HG03139 (cell line): ENCODE measurements at regions not wholly inside any gene's neighbourhood (a gene's known extent, or its start where the extent isn't known, plus 50 kb on each side); places are given as distances from the start of the nearest gene placed in this dataset.
"Not testable (repeated sequence)": the region's sequence is repeated elsewhere in the genome, so short reads cannot be mapped to it uniquely, and the experiment has no call there.

Source experiments
- ATAC-seq: cut with Tn5 transposase; IDR thresholded peaks from one replicate; pipeline ENCODE4 v1.9.1; 2021; ENCODE audit not compliant: unreplicated experiment

DNA sequence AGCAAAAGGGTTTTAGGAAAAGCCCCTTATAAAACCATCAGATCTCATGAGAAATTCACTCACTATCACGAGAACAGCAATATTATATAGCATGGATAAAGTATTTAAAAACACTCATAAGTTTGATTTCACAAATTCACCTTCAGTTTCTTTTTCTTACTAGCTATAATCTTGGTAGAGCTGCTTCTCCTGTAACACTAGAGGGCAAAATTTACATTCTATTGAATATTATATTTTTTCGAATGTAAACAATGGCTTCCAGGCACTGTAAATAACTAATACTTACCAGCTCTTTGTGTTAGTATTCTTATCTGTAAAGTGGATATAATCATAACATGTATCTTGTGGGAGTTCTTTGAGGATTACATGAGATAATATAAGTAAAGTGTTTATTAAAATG lies 259.6 kb downstream of the CCER1 start:
- ATAC-seq: no peak

DNA sequence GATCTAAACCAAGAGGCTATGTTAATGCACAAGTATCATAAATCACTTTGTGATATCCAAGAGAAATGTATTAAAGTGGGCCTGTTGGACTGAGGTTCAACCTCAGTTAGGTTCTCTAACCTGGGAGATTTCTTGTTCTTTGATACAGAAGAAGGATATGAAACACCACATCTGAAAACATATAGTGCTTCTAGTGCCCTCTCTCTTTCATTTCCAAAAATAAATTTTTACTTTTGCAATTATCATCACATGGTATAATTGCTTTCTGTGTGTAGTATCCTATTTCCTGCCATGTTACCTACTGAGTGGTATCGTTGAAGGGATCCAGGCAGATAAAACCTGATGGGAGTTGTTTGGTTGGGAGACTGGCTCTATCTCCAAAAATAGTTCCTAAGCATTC lies 264.9 kb downstream of the CCER1 start:
- ATAC-seq: no peak

DNA sequence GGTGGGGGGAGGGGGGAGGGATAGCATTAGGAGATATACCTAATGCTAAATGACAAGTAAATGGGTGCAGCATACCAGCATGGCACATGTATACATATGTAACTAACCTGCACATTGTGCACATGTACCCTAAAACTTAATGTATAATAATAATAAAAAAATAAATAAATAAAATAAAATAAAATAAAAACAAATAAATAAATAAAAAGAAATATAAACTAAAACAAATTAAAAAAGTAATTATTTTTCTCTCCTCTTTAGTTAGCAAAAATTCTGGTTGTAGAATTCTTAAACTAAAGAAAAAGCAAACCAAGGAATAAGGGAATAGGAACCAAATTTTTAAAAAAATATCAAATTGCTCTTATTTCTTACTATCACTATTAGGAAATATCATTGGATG lies 267.3 kb downstream of the CCER1 start:
- not testable (repeated sequence) for ATAC-seq

DNA sequence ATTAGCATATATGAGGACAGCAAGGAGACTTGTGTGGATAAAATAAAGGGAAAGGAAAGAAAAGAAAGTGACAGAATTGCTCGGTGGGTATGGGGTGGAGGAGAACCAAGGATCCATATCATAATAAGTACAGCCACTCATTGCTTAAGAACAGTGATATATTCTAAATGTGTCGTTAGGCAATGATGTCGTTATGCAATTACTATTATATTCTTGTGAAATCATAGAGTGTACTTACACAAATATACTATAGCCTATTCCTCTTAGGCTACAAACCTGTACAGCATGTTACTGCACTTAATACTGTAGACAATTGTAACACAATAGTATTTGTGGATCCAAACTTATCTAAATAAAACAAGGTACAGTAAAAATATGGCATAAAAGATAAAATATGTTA lies 271.1 kb downstream of the CCER1 start:
- no peak for ATAC-seq

DNA sequence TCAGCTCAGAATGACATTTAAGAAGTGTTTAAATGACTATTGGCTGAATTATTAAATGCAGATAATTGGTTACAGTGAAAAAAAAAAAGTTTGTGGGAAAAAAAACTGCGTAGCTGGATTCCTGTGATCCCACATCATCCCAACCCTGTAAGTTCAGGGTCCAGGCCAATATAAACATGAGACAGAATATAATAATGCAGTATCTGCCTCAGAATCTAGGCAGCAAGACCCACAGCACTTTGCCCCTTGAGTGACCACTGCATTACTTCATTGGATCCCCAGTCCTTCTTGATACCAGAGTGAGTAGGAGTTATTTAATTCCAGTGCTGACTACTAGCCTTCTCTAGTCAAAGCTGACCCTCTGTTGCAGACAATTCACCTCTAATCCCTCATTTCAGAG lies 272.6 kb downstream of the CCER1 start:
- ATAC-seq: no peak

DNA sequence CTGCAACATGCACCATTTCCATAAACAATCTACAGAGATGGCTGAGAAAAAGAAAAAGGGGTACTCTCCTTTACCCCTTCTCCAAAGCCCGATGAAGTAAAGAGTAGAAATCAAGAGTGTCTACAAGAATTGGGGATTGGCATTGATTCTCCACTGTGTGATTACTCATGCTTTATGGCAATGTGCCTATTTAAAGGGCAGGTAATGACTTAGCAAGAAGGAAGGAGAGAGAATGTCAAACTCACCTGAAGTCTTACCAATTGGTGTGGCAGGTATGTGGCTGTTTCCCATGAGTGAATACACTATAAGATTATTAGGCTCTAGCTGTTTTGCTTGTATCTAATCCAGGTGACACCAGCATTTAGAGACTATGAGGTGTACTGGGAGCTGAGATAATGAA lies 275.3 kb downstream of the CCER1 start:
- ATAC-seq: no peak

DNA sequence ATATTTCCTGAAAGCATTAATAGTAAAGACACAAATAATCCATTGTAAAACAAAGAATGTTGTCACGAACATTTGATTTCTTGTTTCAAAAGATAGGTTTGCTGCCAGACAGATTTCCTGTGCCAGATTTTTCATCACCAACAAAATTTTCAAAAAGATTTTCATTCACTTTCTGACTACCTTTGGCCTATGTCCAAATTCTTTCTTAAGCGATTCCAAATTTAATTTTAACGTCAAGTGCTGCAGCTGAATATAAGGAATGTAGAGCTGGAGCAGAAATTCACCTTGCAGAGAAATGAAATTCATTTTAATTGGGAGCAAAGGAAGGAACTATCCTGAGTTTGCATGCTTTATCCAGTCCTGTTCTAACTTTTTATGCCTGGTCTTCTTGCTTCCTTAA lies 277.4 kb downstream of the CCER1 start:
- no peak for ATAC-seq

DNA sequence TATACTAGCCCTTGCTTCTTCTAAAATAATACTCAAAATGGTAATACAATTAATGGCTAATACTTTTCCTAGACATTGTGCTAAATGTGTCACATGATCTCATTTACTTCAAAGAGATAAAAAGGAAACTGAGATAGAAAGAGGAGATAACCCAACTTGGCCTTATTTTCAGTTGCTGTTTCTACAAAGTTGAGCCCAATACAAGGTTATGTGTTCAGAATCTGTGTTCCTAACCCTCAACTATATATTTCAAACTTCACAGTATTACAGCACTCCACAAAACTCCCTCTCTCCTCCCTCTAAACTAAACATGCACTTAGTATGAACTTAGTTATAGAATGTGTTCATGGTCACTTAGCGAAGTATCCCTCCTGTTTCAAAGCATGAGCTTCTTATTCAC lies 277.9 kb downstream of the CCER1 start:
- no peak for ATAC-seq

DNA sequence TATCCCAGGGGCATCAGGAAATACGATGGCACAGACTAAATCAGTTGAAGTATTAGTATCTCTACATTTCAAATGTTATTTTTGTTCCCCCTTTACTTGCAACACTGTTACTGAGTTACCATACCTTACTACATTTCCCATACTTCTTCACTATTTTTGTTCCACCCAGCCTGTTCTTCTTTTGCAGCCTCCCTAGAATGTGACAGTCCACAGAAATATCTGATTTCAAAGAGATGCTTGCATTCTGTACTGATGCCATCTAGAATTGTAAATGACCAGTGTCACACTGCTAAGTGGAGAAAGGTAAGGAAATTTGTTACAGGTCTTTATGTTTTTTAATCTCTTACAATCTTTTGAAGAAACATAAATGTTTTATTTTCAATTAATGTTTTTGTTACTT lies 279.9 kb downstream of the CCER1 start:
- ATAC-seq: no peak

DNA sequence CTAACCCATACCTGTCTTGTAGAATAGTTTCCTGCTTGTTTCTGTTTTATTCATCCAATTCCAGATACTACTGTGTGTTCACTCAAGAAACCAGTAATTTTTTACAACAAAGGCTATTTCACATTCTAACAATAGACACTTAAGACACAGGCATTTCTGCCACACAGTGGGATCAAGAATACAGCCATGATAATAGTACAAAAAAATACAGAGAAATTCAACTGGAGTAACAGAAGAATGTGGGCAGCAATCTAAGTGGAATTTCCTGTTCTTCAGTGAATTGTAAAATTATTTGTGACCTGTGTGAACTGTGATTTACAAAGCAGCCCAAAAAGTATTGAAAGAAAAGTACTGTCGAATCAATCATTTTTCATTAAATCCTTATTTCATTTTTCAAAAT lies 282.9 kb downstream of the CCER1 start:
- no peak for ATAC-seq

DNA sequence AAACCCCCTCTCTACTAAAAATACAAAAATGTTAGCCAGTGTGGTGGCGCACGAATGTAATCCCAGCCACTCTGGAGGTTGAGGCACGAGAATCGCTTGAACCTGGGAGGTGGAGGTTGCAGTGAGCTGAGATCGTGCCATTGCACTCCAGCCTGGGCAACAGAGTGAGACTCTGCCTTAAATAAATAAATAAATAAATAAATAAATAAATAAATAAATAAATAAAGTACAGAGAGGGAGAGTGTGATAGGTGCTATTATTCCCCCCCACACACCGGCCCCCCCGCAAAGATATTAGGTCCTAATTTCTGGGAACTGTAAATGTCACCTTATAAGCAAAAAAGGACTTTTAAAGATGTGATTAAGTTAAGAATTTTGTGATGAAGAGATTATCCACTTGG lies 291.0 kb downstream of the CCER1 start:
- ATAC-seq: not testable (repeated sequence)

DNA sequence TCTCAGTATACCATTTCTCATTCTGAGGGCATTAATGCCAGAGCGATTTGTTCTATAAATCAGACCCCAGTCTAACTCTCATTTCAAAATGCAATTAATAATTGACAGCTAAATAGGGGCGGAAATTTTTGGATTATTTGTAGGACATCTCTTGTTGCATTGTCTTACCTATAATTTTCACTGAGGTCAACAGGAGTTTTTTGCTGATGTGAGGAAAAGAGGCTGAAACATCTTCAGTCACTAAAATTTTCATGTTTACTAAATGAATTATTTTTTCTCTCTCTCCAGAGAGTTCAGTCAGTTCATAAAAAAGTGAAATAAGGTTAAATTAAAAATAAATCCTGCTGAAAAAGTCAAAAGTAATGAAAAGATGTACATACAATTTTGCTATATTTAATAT lies 295.9 kb downstream of the CCER1 start:
- ATAC-seq: no peak

DNA sequence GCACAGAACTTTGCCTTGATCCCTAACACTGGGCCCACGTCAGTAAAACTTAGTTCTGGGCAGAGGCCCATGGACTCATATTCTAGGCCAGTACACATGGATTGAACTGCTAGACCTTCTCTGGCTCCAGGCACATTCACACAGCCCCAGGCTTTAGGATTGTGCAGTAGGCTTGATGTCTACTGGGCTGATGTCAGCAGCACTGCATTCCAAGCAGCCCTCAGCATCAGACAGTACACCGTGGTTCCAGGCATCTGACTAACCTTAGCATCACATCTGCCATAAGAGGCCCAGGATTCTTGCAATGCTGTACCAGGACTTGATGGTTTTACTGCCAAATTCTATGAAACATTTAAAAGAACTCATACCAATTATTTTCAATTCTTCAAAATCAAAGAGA lies 301.9 kb downstream of the CCER1 start:
- ATAC-seq: no peak

DNA sequence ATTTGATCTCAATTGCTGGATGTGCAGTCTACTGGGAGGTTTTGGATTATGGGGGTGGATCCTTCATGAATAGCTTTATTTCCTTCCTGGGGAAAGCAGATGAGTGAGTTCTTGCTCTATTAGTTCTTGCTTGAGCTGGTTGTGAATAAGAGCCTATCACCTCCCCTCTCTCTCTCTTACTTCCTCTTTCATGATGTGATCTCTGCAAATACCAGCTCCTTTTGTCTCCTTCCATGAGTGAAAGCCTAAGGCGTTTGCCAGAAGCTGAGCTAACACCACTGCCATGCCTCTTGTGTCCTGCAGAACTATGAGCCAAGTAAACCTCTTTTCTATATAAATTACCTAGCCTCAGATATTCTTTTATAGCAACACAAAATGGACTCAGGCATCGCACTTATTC lies 302.7 kb downstream of the CCER1 start:
- ATAC-seq: no peak

DNA sequence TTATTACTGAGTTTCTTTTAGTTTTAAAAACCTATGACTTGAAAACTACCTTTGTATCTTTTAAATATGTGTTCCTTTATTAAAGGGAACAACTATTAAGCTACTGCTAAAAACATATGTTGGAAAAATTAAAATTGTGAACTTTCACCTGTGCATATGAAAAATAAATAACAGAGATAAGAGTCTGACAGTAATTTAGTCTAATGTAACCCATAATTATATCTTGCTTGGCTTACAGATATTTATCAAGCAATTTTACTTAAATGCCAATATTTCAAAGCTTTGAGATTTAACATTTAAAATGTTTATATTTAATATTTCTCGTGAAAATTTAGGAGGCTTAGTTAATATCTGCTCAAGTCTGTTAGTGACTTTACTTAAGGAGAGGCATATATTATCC lies 309.8 kb downstream of the CCER1 start:
- ATAC-seq: no peak

DNA sequence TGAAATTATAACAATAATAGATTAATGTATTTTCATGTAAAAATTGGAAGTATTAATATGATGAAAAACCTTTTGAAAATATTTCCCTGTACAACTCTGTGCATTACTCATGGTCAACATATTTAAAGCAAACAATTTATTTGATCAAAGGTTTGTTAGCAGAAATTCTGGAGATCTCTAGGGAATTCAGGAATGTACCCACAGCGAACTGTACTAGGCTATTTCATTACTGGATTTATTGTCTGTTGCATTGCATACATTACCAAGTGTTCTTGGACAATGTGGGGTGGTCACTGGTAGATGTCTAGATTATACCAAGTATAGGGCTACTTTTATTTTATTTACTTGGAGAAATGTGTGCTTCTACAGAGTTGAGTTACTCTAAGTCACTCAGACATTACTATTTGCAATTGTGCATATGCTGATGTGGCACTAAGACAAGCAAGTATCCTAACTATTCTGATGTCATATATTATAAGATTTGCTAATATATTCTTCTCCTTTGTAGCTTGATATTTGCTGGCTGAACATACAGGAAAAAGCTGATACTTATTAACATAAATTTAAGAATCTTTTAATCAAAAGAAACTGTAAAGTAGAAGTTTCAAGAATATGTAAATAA lies 323.3 kb downstream of the CCER1 start:
- no peak for ATAC-seq

DNA sequence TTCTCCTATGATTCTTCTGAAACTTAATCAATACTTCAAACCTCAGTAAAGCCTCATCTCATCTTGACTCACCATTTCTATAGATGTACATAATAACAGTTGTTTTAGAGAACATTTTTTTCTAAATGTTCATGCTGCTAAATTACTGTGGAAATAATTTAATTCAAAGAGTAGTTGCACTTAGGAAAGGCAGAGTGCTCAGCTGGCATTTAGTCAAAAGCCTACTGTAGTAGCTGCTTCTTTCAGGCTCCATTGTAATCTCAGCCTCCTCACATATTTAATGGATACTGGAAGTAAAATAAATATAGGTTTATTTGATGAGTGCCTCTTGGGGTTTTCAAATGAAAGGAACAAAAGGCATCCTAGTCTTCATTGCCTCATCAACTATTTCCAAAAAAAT lies 325.0 kb downstream of the CCER1 start:
- no peak for ATAC-seq

DNA sequence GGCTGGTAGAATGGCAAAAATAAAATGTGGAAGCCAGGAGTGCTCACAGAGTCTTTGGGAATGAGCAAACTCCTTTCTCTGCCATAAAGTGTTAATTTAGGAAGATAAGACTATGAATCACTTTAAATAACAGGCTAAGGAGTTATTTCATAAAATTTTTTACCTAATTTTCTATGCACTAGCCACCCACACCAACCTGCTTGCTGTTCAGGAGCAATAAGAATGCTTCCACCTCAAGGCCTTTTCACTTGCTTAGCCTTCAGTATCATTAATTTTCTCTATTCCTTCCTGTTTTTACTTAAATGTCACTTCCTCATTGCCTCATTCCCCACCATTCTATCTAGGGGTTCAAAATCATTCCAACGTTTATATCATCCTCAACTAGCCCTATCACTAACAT lies 326.8 kb downstream of the CCER1 start:
- no peak for ATAC-seq

DNA sequence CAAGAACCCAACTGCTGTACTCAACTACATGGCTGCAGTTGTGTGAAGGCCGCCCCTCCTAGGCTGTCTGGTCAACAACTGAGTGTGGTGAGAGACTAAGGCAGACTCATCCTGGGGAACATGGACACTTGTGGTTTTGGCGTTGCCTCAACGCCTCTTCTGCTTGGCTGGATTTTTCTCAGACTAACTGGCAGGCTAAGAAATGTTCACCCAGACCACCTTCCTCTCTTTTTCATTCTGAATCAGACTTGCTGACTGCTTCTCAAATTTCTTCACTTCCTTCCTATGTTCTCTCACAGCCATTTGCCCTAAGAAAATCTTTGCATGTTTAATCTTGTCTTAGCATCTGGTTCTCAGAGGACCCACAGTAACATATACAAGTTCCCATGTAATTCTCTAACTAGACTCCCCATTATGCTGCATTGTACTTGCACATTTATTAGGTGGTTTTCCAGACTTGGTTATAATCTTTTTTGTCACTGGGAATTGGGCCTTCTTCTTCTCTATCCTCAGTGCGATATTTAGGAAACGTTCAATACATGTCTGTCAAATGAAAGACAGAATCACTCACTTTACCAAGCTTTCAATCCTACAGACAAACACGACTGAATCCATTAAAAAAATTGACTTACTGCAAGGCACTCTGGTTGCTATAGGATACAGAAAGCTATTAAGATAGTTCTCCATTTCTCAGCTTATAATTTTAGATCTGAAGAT lies 327.6 kb downstream of the CCER1 start:
- ATAC-seq: no peak

DNA sequence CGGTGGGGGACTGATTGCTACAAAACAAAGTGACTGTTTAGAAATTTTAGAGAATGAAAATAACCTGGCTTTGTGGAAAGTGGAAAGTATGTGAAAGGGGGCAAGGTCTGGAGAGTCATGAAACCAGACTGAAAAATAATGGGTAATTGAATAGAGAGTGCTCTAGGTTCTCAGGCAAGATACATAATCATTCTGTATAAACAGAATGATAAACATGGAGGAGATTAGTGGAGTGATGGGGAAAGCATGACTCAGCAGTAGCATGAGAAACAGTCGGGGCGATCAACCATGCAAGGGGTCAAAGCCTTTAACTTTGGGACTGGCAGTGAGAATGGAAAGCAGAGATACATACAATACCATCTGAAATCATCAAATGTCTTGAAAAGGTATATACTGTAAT lies 332.5 kb downstream of the CCER1 start:
- no peak for ATAC-seq

DNA sequence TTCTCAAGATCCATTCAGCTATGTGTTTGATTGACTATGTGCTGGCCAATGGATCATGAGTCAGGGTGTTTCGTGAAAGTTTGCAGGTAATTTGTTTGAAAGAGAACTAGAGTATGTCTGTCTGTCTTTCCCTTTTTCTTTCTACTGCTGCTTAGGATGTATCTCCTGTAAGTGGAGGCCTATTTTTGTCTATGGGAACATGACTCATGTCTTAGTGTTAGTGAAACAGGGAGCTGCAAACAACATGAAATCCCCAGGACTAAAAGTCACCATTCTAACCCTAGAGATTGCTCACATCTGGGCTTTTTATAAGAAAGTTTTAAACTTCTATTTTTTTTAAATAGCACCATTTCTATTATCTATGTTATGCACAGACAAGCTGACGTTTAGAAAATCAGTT lies 333.0 kb downstream of the CCER1 start:
- ATAC-seq: no peak

DNA sequence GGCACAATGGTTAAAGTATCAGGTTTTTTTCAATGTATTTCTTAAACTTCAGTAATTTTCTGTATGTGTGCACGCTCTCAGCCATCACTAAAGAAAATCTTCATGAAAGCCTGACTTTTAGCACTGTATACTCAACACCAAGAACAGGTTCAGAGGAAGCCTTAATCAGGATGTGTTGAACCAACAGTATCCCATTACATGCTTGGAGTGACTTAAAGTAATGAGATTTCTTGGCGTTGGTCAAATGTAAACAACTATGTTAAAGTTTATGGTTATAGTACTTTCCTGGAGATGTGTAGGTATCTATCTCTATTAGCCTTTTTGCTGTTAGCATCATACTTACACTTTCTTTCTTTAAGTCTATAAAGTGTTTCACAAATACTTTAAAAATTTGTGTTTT lies 335.0 kb downstream of the CCER1 start:
- no peak for ATAC-seq

DNA sequence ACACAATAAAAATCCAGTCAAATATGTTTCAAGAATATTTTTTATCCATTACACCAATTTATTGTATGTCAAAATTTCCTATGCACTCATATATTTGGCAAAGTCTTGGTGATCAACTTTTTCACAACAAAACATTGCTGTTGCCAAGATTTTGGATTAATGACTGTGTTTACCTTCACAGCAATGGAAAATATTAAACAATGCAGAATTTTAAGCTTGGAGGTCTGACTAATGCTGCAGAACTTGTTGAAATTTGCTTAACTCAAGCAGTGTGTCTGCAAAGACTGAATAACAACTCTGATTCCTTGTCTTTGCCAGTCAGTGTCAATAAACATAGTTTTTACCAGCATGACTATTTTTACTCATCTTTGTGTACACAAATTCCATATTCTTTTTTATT lies 336.4 kb downstream of the CCER1 start:
- ATAC-seq: no peak
